ENCODE measurements at regions not wholly inside any gene's neighbourhood (a gene's known extent, or its start where the extent isn't known, plus 50 kb on each side); places are given as distances from the start of the nearest gene placed in this dataset.

GRCh38 chr7:17598305-17598704 is 299.9 kb downstream of the AHR start:
- no peak for DNase-seq (ENCODE audit: low spot score)
- Mint-ChIP-seq H3K4me1 (ENCODE audit: low read depth) (no peaks in the 10 kb centered on the region), H3K27ac (no peak overlapping the region), H3K4me3 (no peak overlapping the region), H3K9me3 (no peaks in the 10 kb centered on the region), H3K36me3 (ENCODE audit: low read depth) (no peaks in the 10 kb centered on the region), H3K27me3 (ENCODE audit: insufficient read depth) (no peaks in the 10 kb centered on the region)
- intact Hi-C loops (cut with micrococcal nuclease): no loop called here

- Mint-ChIP-seq H3K36me3 (ENCODE audit: low read depth) (no peaks in the 10 kb centered on the region), H3K27ac (no peak overlapping the region), H3K4me1 (ENCODE audit: low read depth) (no peaks in the 10 kb centered on the region), H3K4me3 (no peak overlapping the region), H3K27me3 (ENCODE audit: insufficient read depth) (no peaks in the 10 kb centered on the region), H3K9me3 (peaks cover 4% of the 10 kb centered on the region)
- intact Hi-C loops (cut with micrococcal nuclease): no loop called here
- no peak for DNase-seq (ENCODE audit: low spot score)
Measured at GRCh38 chr7:17598846-17599245, 300.4 kb downstream of the AHR start.

- Mint-ChIP-seq H3K36me3 (ENCODE audit: low read depth) (no peaks in the 10 kb centered on the region), H3K27ac (no peak overlapping the region), H3K9me3 (peaks cover 8% of the 10 kb centered on the region), H3K4me3 (no peak overlapping the region), H3K27me3 (ENCODE audit: insufficient read depth) (no peaks in the 10 kb centered on the region), H3K4me1 (ENCODE audit: low read depth) (no peaks in the 10 kb centered on the region)
- DNase-seq (ENCODE audit: low spot score): no peak
- intact Hi-C loops (cut with micrococcal nuclease): no loop called here
Measured at GRCh38 chr7:17599733-17600339, 301.4 kb downstream of the AHR start.

DNA sequence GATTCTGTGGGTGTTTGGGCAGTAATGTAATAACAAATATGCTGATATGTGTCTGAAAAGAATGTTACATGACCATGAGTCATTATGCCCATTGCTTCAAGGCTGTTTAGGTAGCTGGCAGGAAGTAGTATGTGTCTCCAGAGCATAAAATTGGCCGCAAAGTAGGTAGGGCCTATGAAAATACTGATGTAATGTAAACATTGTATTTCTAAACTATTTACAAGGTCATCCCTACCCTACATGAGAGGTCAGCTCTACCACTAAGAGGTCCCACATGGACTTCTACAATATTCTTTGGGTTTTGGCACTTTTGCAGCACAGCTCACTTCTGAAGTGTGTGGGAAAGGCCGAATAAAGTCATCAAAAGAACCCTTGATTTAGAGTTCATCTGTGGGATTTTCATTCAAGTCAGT is 301.9 kb downstream of the AHR start:
- no peaks in the 10 kb centered on the region for H3K27me3 Mint-ChIP-seq (ENCODE audit: insufficient read depth)
- H3K36me3 Mint-ChIP-seq (ENCODE audit: low read depth): no peaks in the 10 kb centered on the region
- intact Hi-C loops (cut with micrococcal nuclease): no loop called here
- H3K9me3 Mint-ChIP-seq: peaks cover 11% of the 10 kb centered on the region
- DNase-seq (ENCODE audit: low spot score): no peak
- no peak overlapping the region for H3K27ac Mint-ChIP-seq
- H3K4me1 Mint-ChIP-seq (ENCODE audit: low read depth): no peaks in the 10 kb centered on the region
- H3K4me3 Mint-ChIP-seq: no peak overlapping the region

- no peaks in the 10 kb centered on the region for H3K36me3 Mint-ChIP-seq (ENCODE audit: low read depth)
- intact Hi-C loops (cut with micrococcal nuclease): no loop called here
- no peaks in the 10 kb centered on the region for H3K27me3 Mint-ChIP-seq (ENCODE audit: insufficient read depth)
- no peak for DNase-seq (ENCODE audit: low spot score)
- H3K27ac Mint-ChIP-seq: no peak overlapping the region
- no peak overlapping the region for H3K4me3 Mint-ChIP-seq
- peaks cover 11% of the 10 kb centered on the region for H3K9me3 Mint-ChIP-seq
- no peaks in the 10 kb centered on the region for H3K4me1 Mint-ChIP-seq (ENCODE audit: low read depth)
Measured at GRCh38 chr7:17601921-17602320, 303.5 kb downstream of the AHR start.

DNA sequence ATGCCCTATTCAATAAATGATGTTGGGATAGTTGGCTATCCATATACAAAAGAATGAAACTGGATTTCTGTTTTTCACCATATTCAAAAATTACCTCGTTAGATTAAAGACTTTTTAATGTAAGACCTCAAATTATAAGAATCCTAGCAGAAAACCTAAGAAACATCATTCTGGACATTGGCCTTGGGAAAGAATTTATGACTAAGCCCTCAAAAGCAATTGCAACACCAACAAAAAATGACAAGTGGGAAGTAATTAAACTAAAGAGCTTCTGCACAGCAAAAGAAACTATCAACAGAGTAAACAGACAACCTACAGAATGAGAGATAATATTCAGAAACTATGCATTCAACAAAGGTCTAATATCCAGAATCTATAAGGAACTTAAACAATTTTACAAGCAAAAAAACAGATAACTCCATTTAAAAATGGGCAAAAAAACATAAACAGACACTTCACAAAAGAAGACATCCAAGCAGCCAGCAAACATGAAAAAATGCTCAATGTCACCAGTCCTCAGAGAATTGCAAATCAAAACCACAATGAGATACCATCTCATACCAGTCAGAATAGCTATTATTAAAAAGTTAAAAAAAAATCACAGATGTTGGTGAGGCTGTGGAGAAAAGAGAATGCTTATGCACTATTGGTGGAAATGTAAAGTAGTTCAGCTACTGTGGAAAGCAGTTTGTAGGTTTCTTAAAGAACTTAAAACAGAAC is 309.8 kb downstream of the AHR start:
- intact Hi-C loops (cut with micrococcal nuclease): no loop called here
- H3K27me3 Mint-ChIP-seq (ENCODE audit: insufficient read depth): no peaks in the 10 kb centered on the region
- no peak overlapping the region for H3K4me3 Mint-ChIP-seq
- H3K9me3 Mint-ChIP-seq: peaks cover 11% of the 10 kb centered on the region
- no peak for DNase-seq (ENCODE audit: low spot score)
- H3K27ac Mint-ChIP-seq: no peak overlapping the region
- H3K36me3 Mint-ChIP-seq (ENCODE audit: low read depth): no peaks in the 10 kb centered on the region
- no peaks in the 10 kb centered on the region for H3K4me1 Mint-ChIP-seq (ENCODE audit: low read depth)

- no peak for DNase-seq (ENCODE audit: low spot score)
- Mint-ChIP-seq H3K27me3 (ENCODE audit: insufficient read depth) (no peaks in the 10 kb centered on the region), H3K36me3 (ENCODE audit: low read depth) (no peaks in the 10 kb centered on the region), H3K4me1 (ENCODE audit: low read depth) (no peaks in the 10 kb centered on the region), H3K4me3 (no peak overlapping the region), H3K9me3 (no peaks in the 10 kb centered on the region), H3K27ac (no peak overlapping the region)
- intact Hi-C loops (cut with micrococcal nuclease): no loop called here
Measured at GRCh38 chr7:17611611-17612010, 313.2 kb downstream of the AHR start.

GRCh38 chr7:17613338-17614041 is 315.0 kb downstream of the AHR start:
- no peaks in the 10 kb centered on the region for H3K36me3 Mint-ChIP-seq (ENCODE audit: low read depth)
- H3K9me3 Mint-ChIP-seq: no peaks in the 10 kb centered on the region
- H3K4me3 Mint-ChIP-seq: no peak overlapping the region
- no peak for DNase-seq (ENCODE audit: low spot score)
- H3K27ac Mint-ChIP-seq: no peak overlapping the region
- peaks cover 2% of the 10 kb centered on the region for H3K27me3 Mint-ChIP-seq (ENCODE audit: insufficient read depth)
- intact Hi-C loops (cut with micrococcal nuclease): no loop called here
- no peaks in the 10 kb centered on the region for H3K4me1 Mint-ChIP-seq (ENCODE audit: low read depth)

GRCh38 chr7:17617380-17617779 is 318.9 kb downstream of the AHR start:
- H3K27ac Mint-ChIP-seq: no peak overlapping the region
- DNase-seq (ENCODE audit: low spot score): no peak
- intact Hi-C loops (cut with micrococcal nuclease): no loop called here
- H3K9me3 Mint-ChIP-seq: no peaks in the 10 kb centered on the region
- H3K4me3 Mint-ChIP-seq: no peak overlapping the region
- no peaks in the 10 kb centered on the region for H3K36me3 Mint-ChIP-seq (ENCODE audit: low read depth)
- peaks cover 2% of the 10 kb centered on the region for H3K27me3 Mint-ChIP-seq (ENCODE audit: insufficient read depth)
- no peaks in the 10 kb centered on the region for H3K4me1 Mint-ChIP-seq (ENCODE audit: low read depth)

GRCh38 chr7:17617857-17618651 is 319.6 kb downstream of the AHR start:
- Mint-ChIP-seq H3K4me1 (ENCODE audit: low read depth) (no peaks in the 10 kb centered on the region), H3K9me3 (no peaks in the 10 kb centered on the region), H3K27me3 (ENCODE audit: insufficient read depth) (peaks cover 2% of the 10 kb centered on the region), H3K36me3 (ENCODE audit: low read depth) (no peaks in the 10 kb centered on the region), H3K4me3 (no peak overlapping the region), H3K27ac (no peak overlapping the region)
- no peak for DNase-seq (ENCODE audit: low spot score)
- intact Hi-C loops (cut with micrococcal nuclease): no loop called here

DNA sequence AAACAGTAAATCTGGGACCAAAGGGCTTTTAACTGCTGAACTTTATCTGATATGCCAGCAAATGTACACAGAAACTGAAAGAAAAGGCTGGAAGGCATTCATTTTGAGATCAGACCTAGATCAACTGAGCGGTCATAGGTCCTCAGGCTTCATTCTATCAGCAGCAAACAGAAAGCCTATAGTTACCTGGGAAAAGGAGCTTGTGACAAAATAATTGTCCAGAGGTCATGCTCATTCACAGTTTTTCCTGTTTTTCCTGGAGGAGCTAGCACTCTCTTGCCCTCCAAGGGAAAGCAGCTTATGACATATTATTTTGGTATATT is 320.2 kb downstream of the AHR start:
- Mint-ChIP-seq H3K27me3 (ENCODE audit: insufficient read depth) (peaks cover 2% of the 10 kb centered on the region), H3K36me3 (ENCODE audit: low read depth) (no peaks in the 10 kb centered on the region), H3K9me3 (no peaks in the 10 kb centered on the region), H3K4me1 (ENCODE audit: low read depth) (no peaks in the 10 kb centered on the region), H3K4me3 (no peak overlapping the region), H3K27ac (no peak overlapping the region)
- DNase-seq (ENCODE audit: low spot score): no peak
- intact Hi-C loops (cut with micrococcal nuclease): no loop called here

DNA sequence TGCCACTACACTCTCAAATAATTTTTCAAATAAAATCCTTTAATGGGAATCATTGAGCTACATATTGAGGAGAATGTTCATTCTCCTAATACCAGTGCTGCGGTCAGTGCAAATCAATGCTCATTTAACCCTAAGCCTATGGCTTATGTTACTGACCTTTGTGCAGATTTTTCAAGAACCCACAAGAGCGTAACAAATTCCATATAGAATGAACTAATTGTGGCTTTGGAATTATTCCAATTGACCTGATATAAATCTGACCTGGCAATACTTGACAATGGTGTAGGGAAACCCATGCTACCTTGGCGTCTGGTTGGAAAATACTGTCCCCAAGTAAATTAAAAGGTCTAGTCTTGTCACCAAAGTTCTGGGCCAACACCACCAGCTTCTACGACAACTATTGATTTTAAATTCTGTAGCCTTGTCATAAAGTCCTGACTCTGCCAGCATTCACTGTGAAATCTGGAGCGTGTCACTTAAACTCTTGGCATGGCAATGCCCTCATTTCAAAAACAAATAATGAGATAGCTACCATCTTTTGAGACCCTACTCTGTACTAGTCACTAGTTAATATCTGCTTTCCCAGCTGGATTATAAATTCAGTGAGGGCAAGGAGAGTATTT is 320.9 kb downstream of the AHR start:
- H3K27ac Mint-ChIP-seq: no peak overlapping the region
- no peak for DNase-seq (ENCODE audit: low spot score)

More for the DNA sequence above, 320.9 kb downstream of the AHR start:
- H3K9me3 Mint-ChIP-seq: no peaks in the 10 kb centered on the region
- no peaks in the 10 kb centered on the region for H3K4me1 Mint-ChIP-seq (ENCODE audit: low read depth)
- no peaks in the 10 kb centered on the region for H3K36me3 Mint-ChIP-seq (ENCODE audit: low read depth)
- peaks cover 2% of the 10 kb centered on the region for H3K27me3 Mint-ChIP-seq (ENCODE audit: insufficient read depth)
- no peak overlapping the region for H3K4me3 Mint-ChIP-seq
- intact Hi-C loops (cut with micrococcal nuclease): no loop called here

All from activated T-helper 1 cell treated with anti-CD3 and anti-CD28 coated beads, Interleukin-12 subunit alpha, Interleukin-12 subunit beta, Interleukin-2, Interleukin-4 antibody, amounts not matched to agents 30 ng/mL and 10 ng/mL and 1 ng/mL, durations not matched to agents 14 hours and 24 hours and 36 hours (primary cell).